HepG2 (cell line): ENCODE measurements at regions not wholly inside any gene's neighbourhood (a gene's known extent, or its start where the extent isn't known, plus 50 kb on each side); places are given as distances from the start of the nearest gene placed in this dataset.

Experiments
- MAFF ChIP-seq: IDR thresholded peaks from 2 replicates; pipeline ENCODE4 v1.6.1; 2011; ENCODE audit warnings: low read depth, low read length, improper control_type of control experiment
- STAG1 ChIP-seq: sonication (generic); formaldehyde crosslinking; IDR thresholded peaks from 2 replicates; pipeline ENCODE4 v1.4.0; 2020; ENCODE audit warnings: missing genetic modification reagents
- TEF ChIP-seq: sonication (generic); formaldehyde crosslinking; IDR thresholded peaks from 2 replicates; pipeline ENCODE4 v1.5.0; 2020; ENCODE audit warnings: missing genetic modification reagents
- ZC3H13 ChIP-seq: sonication (generic); formaldehyde crosslinking; IDR thresholded peaks from 2 replicates; pipeline ENCODE4 v1.8.1; 2023; ENCODE audit warnings: mild to moderate bottlenecking, missing genetic modification reagents, moderate library complexity
- ZXDC ChIP-seq: sonication (generic); formaldehyde crosslinking; IDR thresholded peaks from 2 replicates; pipeline ENCODE4 v1.5.0; 2020; ENCODE audit warnings: mild to moderate bottlenecking, missing genetic modification reagents
- TF ChIP-seq, protein P1 (sequence below): sonication (generic); formaldehyde crosslinking; IDR thresholded peaks from 2 replicates; pipeline ENCODE4 v1.8.1; 2022; ENCODE audit warnings: low read depth, mild to moderate bottlenecking, missing genetic modification reagents
- TF ChIP-seq, protein P2 (sequence below): sonication (generic); formaldehyde crosslinking; IDR thresholded peaks from 2 replicates; pipeline ENCODE4 v1.5.1; 2020; ENCODE audit warnings: missing genetic modification reagents, mild to moderate bottlenecking, borderline replicate concordance

DNA sequence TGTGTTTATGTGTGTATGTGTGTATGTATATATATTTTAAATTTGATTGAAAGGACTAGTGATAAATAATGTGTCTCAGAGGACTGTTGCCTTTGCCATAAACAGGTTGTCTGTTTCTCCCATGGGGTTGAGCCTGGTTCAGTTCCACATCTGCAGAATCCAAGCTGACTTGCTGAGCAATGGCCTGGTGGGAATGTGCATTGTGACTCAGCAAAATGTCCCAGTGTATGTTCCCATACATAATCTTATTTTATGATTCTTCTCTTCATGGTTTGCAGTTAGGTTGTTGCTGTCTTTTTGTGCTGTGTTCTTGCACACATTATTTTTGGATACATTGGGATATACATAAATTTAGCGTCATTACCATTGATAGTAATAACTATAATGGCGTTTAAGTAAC lies 115.6 kb upstream of the SLC24A3 start (continued):
- TF ChIP-seq, protein P1, sequence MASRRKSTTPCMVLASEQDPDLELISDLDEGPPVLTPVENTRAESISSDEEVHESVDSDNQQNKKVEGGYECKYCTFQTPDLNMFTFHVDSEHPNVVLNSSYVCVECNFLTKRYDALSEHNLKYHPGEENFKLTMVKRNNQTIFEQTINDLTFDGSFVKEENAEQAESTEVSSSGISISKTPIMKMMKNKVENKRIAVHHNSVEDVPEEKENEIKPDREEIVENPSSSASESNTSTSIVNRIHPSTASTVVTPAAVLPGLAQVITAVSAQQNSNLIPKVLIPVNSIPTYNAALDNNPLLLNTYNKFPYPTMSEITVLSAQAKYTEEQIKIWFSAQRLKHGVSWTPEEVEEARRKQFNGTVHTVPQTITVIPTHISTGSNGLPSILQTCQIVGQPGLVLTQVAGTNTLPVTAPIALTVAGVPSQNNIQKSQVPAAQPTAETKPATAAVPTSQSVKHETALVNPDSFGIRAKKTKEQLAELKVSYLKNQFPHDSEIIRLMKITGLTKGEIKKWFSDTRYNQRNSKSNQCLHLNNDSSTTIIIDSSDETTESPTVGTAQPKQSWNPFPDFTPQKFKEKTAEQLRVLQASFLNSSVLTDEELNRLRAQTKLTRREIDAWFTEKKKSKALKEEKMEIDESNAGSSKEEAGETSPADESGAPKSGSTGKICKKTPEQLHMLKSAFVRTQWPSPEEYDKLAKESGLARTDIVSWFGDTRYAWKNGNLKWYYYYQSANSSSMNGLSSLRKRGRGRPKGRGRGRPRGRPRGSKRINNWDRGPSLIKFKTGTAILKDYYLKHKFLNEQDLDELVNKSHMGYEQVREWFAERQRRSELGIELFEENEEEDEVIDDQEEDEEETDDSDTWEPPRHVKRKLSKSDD (CRISPR knock-in tag), result no peak
- no peak for TF ChIP-seq STAG1 (CRISPR knock-in tag)
- TF ChIP-seq ZC3H13 (CRISPR knock-in tag), result no peak
- TF ChIP-seq ZXDC (CRISPR knock-in tag), result no peak
- TF ChIP-seq, protein P2, sequence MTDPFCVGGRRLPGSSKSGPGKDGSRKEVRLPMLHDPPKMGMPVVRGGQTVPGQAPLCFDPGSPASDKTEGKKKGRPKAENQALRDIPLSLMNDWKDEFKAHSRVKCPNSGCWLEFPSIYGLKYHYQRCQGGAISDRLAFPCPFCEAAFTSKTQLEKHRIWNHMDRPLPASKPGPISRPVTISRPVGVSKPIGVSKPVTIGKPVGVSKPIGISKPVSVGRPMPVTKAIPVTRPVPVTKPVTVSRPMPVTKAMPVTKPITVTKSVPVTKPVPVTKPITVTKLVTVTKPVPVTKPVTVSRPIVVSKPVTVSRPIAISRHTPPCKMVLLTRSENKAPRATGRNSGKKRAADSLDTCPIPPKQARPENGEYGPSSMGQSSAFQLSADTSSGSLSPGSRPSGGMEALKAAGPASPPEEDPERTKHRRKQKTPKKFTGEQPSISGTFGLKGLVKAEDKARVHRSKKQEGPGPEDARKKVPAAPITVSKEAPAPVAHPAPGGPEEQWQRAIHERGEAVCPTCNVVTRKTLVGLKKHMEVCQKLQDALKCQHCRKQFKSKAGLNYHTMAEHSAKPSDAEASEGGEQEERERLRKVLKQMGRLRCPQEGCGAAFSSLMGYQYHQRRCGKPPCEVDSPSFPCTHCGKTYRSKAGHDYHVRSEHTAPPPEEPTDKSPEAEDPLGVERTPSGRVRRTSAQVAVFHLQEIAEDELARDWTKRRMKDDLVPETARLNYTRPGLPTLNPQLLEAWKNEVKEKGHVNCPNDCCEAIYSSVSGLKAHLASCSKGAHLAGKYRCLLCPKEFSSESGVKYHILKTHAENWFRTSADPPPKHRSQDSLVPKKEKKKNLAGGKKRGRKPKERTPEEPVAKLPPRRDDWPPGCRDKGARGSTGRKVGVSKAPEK (CRISPR knock-in tag), result no peak
- TF ChIP-seq MAFF, result peak; percentile 66
- no peak for TF ChIP-seq TEF (CRISPR knock-in tag)
